Chondrocyte (in vitro differentiated cells): ENCODE measurements at regions not wholly inside any gene's neighbourhood (a gene's known extent, or its start where the extent isn't known, plus 50 kb on each side); places are given as distances from the start of the nearest gene placed in this dataset.

Experiments
- DNase-seq: peaks from one replicate; pipeline ENCODE4 v3.0.0; 2021; ENCODE audit warnings: mixed read lengths, low spot score
- H3K27ac Mint-ChIP-seq: one replicate; pipeline ENCODE4 v1.8.0; 2021; ENCODE audit warnings: mild to moderate bottlenecking, moderate library complexity, mixed read lengths; ENCODE audit not compliant: unreplicated experiment
- H3K27me3 Mint-ChIP-seq: 2 replicates; pipeline ENCODE4 v1.8.0; 2021; ENCODE audit warnings: low read depth, mixed read lengths
- H3K36me3 Mint-ChIP-seq: 2 replicates; pipeline ENCODE4 v1.8.0; 2021; ENCODE audit warnings: low read depth, mixed read lengths
- H3K4me1 Mint-ChIP-seq: 2 replicates; pipeline ENCODE4 v1.8.0; 2021; ENCODE audit warnings: low read depth, mild to moderate bottlenecking, mixed read lengths
- H3K4me3 Mint-ChIP-seq: one replicate; pipeline ENCODE4 v1.8.0; 2021; ENCODE audit warnings: mild to moderate bottlenecking, moderate library complexity, mixed read lengths; ENCODE audit not compliant: unreplicated experiment
- H3K9me3 Mint-ChIP-seq: 2 replicates; pipeline ENCODE4 v1.8.0; 2021; ENCODE audit warnings: low read depth, mixed read lengths
- CTCF ChIP-seq: fragments of 200-600 bp; sonication (generic); IDR thresholded peaks from 2 replicates; pipeline ENCODE4 v1.5.0; 2021; ENCODE audit warnings: antibody characterized with exemption, mild to moderate bottlenecking, moderate library complexity

GRCh38 chr2:118279005-118279404 is 190.7 kb downstream of the INSIG2 start:
- H3K27me3 Mint-ChIP-seq, result peaks cover 34% of the 10 kb centered on the region
- H3K4me3 Mint-ChIP-seq, result no peak overlapping the region
- no peaks in the 10 kb centered on the region for H3K9me3 Mint-ChIP-seq
- H3K27ac Mint-ChIP-seq, result no peak overlapping the region
- no peak for DNase-seq
- H3K36me3 Mint-ChIP-seq, result no peaks in the 10 kb centered on the region
- no peaks in the 10 kb centered on the region for H3K4me1 Mint-ChIP-seq
- TF ChIP-seq CTCF, result no peak

- H3K4me3 Mint-ChIP-seq, result no peak overlapping the region
- no peak overlapping the region for H3K27ac Mint-ChIP-seq
- DNase-seq, result no peak
- H3K36me3 Mint-ChIP-seq, result no peaks in the 10 kb centered on the region
- peak; percentile 26 for TF ChIP-seq CTCF
- H3K27me3 Mint-ChIP-seq, result peaks cover 30% of the 10 kb centered on the region
- H3K4me1 Mint-ChIP-seq, result no peaks in the 10 kb centered on the region
- H3K9me3 Mint-ChIP-seq, result no peaks in the 10 kb centered on the region
Observed at GRCh38 chr2:118278046-118278445, 189.8 kb downstream of the INSIG2 start.

- no peak for DNase-seq
- no peaks in the 10 kb centered on the region for H3K9me3 Mint-ChIP-seq
- H3K27me3 Mint-ChIP-seq, result peaks cover 21% of the 10 kb centered on the region
- TF ChIP-seq CTCF, result no peak
- no peak overlapping the region for H3K27ac Mint-ChIP-seq
- no peaks in the 10 kb centered on the region for H3K4me1 Mint-ChIP-seq
- no peak overlapping the region for H3K4me3 Mint-ChIP-seq
- no peaks in the 10 kb centered on the region for H3K36me3 Mint-ChIP-seq
Observed at GRCh38 chr2:118274841-118275510, 186.7 kb downstream of the INSIG2 start.

GRCh38 chr2:118272391-118272790 is 184.1 kb downstream of the INSIG2 start:
- Mint-ChIP-seq H3K4me3 (no peak overlapping the region), H3K27ac (no peak overlapping the region), H3K9me3 (no peaks in the 10 kb centered on the region), H3K27me3 (peaks cover 22% of the 10 kb centered on the region), H3K4me1 (no peaks in the 10 kb centered on the region), H3K36me3 (no peaks in the 10 kb centered on the region)
- no peak for DNase-seq
- TF ChIP-seq CTCF, result no peak

GRCh38 chr2:118269408-118270051 is 181.3 kb downstream of the INSIG2 start:
- H3K4me1 Mint-ChIP-seq, result no peaks in the 10 kb centered on the region
- no peaks in the 10 kb centered on the region for H3K36me3 Mint-ChIP-seq
- peaks cover 13% of the 10 kb centered on the region for H3K27me3 Mint-ChIP-seq
- no peak for DNase-seq
- H3K4me3 Mint-ChIP-seq, result no peak overlapping the region
- TF ChIP-seq CTCF, result no peak
- no peaks in the 10 kb centered on the region for H3K9me3 Mint-ChIP-seq
- H3K27ac Mint-ChIP-seq, result no peak overlapping the region
